Progenitor cell of endocrine pancreas (in vitro differentiated cells): ENCODE measurements at regions not wholly inside any gene's neighbourhood (a gene's known extent, or its start where the extent isn't known, plus 50 kb on each side); places are given as distances from the start of the nearest gene placed in this dataset.
"Not testable (repeated sequence)": the region's sequence is repeated elsewhere in the genome, so short reads cannot be mapped to it uniquely, and the experiment has no call there.

Experiments used
- DNase-seq: peaks from one replicate; pipeline ENCODE4 v3.0.0; 2021; ENCODE audit warnings: low spot score; ENCODE audit not compliant: unreplicated experiment
- H3K27ac Mint-ChIP-seq: 2 replicates; pipeline ENCODE4 v1.8.0; 2021; ENCODE audit warnings: mild to moderate bottlenecking, moderate library complexity, mixed read lengths
- H3K27me3 Mint-ChIP-seq: 2 replicates; pipeline ENCODE4 v1.8.0; 2021; ENCODE audit warnings: mixed read lengths
- H3K36me3 Mint-ChIP-seq: 2 replicates; pipeline ENCODE4 v1.8.0; 2022; ENCODE audit warnings: mixed read lengths; ENCODE audit not compliant: insufficient read depth
- H3K4me1 Mint-ChIP-seq: 2 replicates; pipeline ENCODE4 v1.8.0; 2021; ENCODE audit warnings: low read depth, mixed read lengths
- H3K4me3 Mint-ChIP-seq: 2 replicates; pipeline ENCODE4 v1.8.0; 2021; ENCODE audit warnings: low read depth, mild to moderate bottlenecking, moderate library complexity, mixed read lengths
- H3K9me3 Mint-ChIP-seq: 2 replicates; pipeline ENCODE4 v1.8.0; 2021; ENCODE audit warnings: low read depth, mixed read lengths
- TF ChIP-seq, protein P1 (sequence below): fragments of 200-600 bp; sonication (generic); IDR thresholded peaks from one replicate; pipeline ENCODE4 v1.5.0; 2021; ENCODE audit warnings: antibody characterized with exemption, mild to moderate bottlenecking; ENCODE audit not compliant: unreplicated experiment

GRCh38 chr2:118752762-118753429 lies 94.6 kb downstream of the EN1 start:
- Mint-ChIP-seq H3K4me1 (no peaks in the 10 kb centered on the region), H3K36me3 (no peaks in the 10 kb centered on the region), H3K9me3 (peaks cover 3% of the 10 kb centered on the region), H3K27me3 (peaks cover 20% of the 10 kb centered on the region), H3K4me3 (no peak overlapping the region), H3K27ac (no peak overlapping the region)
- no peak for DNase-seq
- TF ChIP-seq, protein P1, sequence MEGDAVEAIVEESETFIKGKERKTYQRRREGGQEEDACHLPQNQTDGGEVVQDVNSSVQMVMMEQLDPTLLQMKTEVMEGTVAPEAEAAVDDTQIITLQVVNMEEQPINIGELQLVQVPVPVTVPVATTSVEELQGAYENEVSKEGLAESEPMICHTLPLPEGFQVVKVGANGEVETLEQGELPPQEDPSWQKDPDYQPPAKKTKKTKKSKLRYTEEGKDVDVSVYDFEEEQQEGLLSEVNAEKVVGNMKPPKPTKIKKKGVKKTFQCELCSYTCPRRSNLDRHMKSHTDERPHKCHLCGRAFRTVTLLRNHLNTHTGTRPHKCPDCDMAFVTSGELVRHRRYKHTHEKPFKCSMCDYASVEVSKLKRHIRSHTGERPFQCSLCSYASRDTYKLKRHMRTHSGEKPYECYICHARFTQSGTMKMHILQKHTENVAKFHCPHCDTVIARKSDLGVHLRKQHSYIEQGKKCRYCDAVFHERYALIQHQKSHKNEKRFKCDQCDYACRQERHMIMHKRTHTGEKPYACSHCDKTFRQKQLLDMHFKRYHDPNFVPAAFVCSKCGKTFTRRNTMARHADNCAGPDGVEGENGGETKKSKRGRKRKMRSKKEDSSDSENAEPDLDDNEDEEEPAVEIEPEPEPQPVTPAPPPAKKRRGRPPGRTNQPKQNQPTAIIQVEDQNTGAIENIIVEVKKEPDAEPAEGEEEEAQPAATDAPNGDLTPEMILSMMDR: no peak

DNA sequence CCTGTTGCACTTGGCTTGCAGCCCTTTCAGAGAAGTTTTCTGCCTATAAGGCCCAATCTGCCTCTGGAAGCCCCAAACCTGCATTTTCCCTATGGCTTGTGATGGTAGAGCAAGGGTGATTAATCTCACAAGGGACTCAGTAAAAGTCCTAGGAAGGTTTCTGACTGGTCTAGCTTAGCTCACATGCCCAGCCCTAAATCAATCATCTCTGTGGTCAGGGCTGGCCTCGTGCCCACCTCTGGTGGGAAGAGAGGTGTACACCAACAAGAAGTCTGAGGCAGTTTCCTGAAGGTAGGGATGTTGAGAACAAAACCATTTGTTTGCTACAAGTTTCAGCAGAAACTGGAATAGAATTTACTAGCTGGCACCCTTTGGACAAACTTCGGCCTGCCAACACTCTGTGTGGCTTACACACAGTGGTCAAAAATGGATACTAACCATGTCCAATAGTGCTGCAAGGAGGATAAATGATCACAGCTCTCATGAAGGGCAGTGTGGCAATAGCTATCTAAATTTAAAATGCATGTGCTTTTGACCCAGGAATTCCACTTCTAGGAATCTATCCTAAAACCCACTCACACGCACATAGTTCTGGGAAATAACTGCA lies 96.4 kb downstream of the EN1 start:
- Mint-ChIP-seq H3K4me1 (no peaks in the 10 kb centered on the region), H3K27ac (no peak overlapping the region)
- TF ChIP-seq, protein P1: no peak

DNA sequence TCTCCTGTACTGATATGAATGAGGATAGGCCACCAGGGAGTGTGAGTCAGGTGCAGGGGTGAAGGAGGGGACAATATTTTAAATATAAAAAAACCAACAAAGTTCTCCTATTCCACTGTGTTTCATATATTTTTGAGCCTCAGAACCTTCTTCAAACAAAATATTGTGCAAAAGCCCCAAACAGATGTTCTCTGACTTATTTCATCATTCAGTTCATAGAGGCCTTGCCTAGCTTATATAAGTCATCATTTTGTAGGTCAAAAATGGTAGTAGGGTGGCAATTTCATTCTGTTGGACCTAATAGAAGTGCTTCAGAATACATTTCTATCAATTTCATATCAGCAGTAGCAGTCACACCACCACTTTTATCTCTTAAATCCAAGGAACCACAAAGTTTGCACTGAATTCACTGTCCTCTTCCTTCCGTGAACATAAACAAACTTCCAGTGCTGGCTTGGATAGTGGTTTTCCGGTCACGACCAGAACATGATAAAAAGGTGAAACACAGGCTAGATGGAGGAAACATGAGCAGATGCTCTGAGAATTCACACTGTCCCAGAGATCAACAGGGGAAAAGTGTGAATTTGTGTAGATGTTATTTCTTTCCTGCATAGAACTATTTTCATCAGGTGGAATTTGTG lies 99.1 kb downstream of the EN1 start:
- no peaks in the 10 kb centered on the region for H3K36me3 Mint-ChIP-seq

More for the DNA sequence above, 96.4 kb downstream of the EN1 start:
- H3K27me3 Mint-ChIP-seq: peaks cover 13% of the 10 kb centered on the region
- H3K4me3 Mint-ChIP-seq: no peak overlapping the region
- peaks cover 5% of the 10 kb centered on the region for H3K9me3 Mint-ChIP-seq
- no peaks in the 10 kb centered on the region for H3K36me3 Mint-ChIP-seq
- DNase-seq: no peak

GRCh38 chr2:118747637-118748036 lies 99.8 kb downstream of the EN1 start:
- H3K36me3 Mint-ChIP-seq: no peaks in the 10 kb centered on the region
- H3K4me3 Mint-ChIP-seq: no peak overlapping the region
- TF ChIP-seq, protein P1: no peak
- no peak for DNase-seq
- no peaks in the 10 kb centered on the region for H3K4me1 Mint-ChIP-seq
- H3K9me3 Mint-ChIP-seq: peaks cover 27% of the 10 kb centered on the region
- H3K27me3 Mint-ChIP-seq: peaks cover 7% of the 10 kb centered on the region
- H3K27ac Mint-ChIP-seq: no peak overlapping the region

More for the DNA sequence above, 99.1 kb downstream of the EN1 start:
- Mint-ChIP-seq H3K27me3 (peaks cover 7% of the 10 kb centered on the region), H3K27ac (no peak overlapping the region), H3K4me3 (no peak overlapping the region), H3K4me1 (no peaks in the 10 kb centered on the region), H3K9me3 (peaks cover 24% of the 10 kb centered on the region)
- DNase-seq: no peak
- TF ChIP-seq, protein P1: no peak

GRCh38 chr2:118747066-118747465 lies 100.4 kb downstream of the EN1 start:
- H3K36me3 Mint-ChIP-seq: no peaks in the 10 kb centered on the region
- H3K4me1 Mint-ChIP-seq: no peaks in the 10 kb centered on the region
- no peak for DNase-seq
- peaks cover 27% of the 10 kb centered on the region for H3K9me3 Mint-ChIP-seq
- H3K4me3 Mint-ChIP-seq: no peak overlapping the region
- H3K27ac Mint-ChIP-seq: no peak overlapping the region
- TF ChIP-seq, protein P1: no peak
- H3K27me3 Mint-ChIP-seq: peaks cover 7% of the 10 kb centered on the region

GRCh38 chr2:118744682-118745181 lies 102.7 kb downstream of the EN1 start:
- H3K27ac Mint-ChIP-seq, H3K4me3 Mint-ChIP-seq, H3K36me3 Mint-ChIP-seq, H3K4me1 Mint-ChIP-seq, DNase-seq: not testable (repeated sequence)
- peaks cover 27% of the 10 kb centered on the region for H3K9me3 Mint-ChIP-seq
- peaks cover 10% of the 10 kb centered on the region for H3K27me3 Mint-ChIP-seq
